Endothelial cell of umbilical vein (primary cell): ENCODE measurements at regions not wholly inside any gene's neighbourhood (a gene's known extent, or its start where the extent isn't known, plus 50 kb on each side); places are given as distances from the start of the nearest gene placed in this dataset.

ENCODE experiments used
- BruUV-seq: library from RNA; stranded (reverse); fragments of 400-500 nt; replicated peaks from 2 replicates; lab custom pipeline; 2021; lab: Mats Ljungman, UMichigan
- CTCF ChIA-PET: fragments of 300-600, 350-600 bp; sonication (Branson Sonifier 250); formaldehyde crosslinking; loops from one replicate; lab custom pipeline; 2021; ENCODE audit warnings: antibody characterized with exemption, inconsistent platforms; lab: Charles Lee
- POLR2A ChIA-PET: fragments of 300-600, 350-600 bp; sonication (Branson Sonifier 250); formaldehyde crosslinking; loops from one replicate; lab custom pipeline; 2021; ENCODE audit warnings: antibody characterized with exemption, inconsistent platforms; lab: Charles Lee
- DNase-seq: peaks from one replicate; pipeline ENCODE4 v3.0.0-alpha.2; 2011; ENCODE audit warnings: low read depth, low spot score
- FAIRE-seq: peaks from 2 replicates; lab custom pipeline; 2011; peaks lifted over from hg19 to GRCh38; lab: Jason Lieb, UNC
- H2AFZ ChIP-seq: 2 replicates; pipeline ENCODE4 v1.6.0; 2012; ENCODE audit warnings: low read depth, low read length, control low read depth, inconsistent platforms
- H3K27ac ChIP-seq: 2 replicates; pipeline ENCODE4 v1.5.1; 2011; ENCODE audit warnings: low read depth, mild to moderate bottlenecking, control low read depth, low read length, moderate library complexity; ENCODE audit not compliant: insufficient read depth
- H3K27me3 ChIP-seq, 2 experiments: 2 replicates each; pipeline versions ENCODE4 v1.6.0 to v1.6.1; 2011; ENCODE audit warnings: low read length in 2 of 2, mixed read lengths in 1 of 2; ENCODE audit not compliant: control insufficient read depth in 2 of 2, insufficient read depth in 2 of 2
- H3K36me3 ChIP-seq, 2 experiments: 2 replicates in 1 of 2; 3 replicates in 1 of 2; pipeline ENCODE4 v1.5.1; 2011; ENCODE audit warnings: low read length in 2 of 2, mild to moderate bottlenecking in 1 of 2, moderate library complexity in 1 of 2; ENCODE audit not compliant: control insufficient read depth in 2 of 2, insufficient read depth in 2 of 2; ENCODE audit errors: extremely low read depth in 1 of 2
- H3K4me1 ChIP-seq: 3 replicates; pipeline ENCODE4 v1.5.1; 2011; ENCODE audit warnings: mild to moderate bottlenecking, low read length; ENCODE audit not compliant: control insufficient read depth, insufficient read depth; ENCODE audit errors: extremely low read depth
- H3K4me2 ChIP-seq: 2 replicates; pipeline ENCODE4 v1.6.1; 2011; ENCODE audit warnings: low read length, control low read depth, mixed read lengths; ENCODE audit not compliant: insufficient read depth
- H3K4me3 ChIP-seq, 3 experiments: fragments of 200-600 bp in 1 of 3; sonication (generic), shearing (Covaris generic) in 1 of 3; replicated peaks in 1 of 3; 2 replicates each; pipeline ENCODE4 v1.5.1; 2011 to 2016; ENCODE audit warnings: control low read depth in 3 of 3, low read length in 3 of 3, mild to moderate bottlenecking in 2 of 3, inconsistent platforms in 1 of 3, low read depth in 1 of 3, moderate library complexity in 1 of 3; ENCODE audit not compliant: insufficient read depth in 1 of 3
- H3K79me2 ChIP-seq: 2 replicates; pipeline ENCODE4 v1.6.0; 2012; ENCODE audit warnings: low read length, inconsistent platforms; ENCODE audit not compliant: control insufficient read depth, insufficient read depth
- H3K9ac ChIP-seq: replicated peaks from 2 replicates; pipeline ENCODE3; 2011; ENCODE audit warnings: low read length, control low read depth; ENCODE audit not compliant: insufficient read depth; ENCODE audit errors: extremely low read depth
- H3K9me1 ChIP-seq: replicated peaks from 3 replicates; pipeline ENCODE4 v1.6.0; 2011; ENCODE audit warnings: mild to moderate bottlenecking, low read length; ENCODE audit not compliant: control insufficient read depth, insufficient read depth; ENCODE audit errors: extremely low read depth
- H3K9me3 ChIP-seq: replicated peaks from 2 replicates; pipeline ENCODE4 v1.5.1; 2012; ENCODE audit warnings: low read length, inconsistent platforms; ENCODE audit not compliant: control insufficient read depth, insufficient read depth
- H4K20me1 ChIP-seq: replicated peaks from 2 replicates; pipeline ENCODE3; 2011; ENCODE audit warnings: mild to moderate bottlenecking, low read length; ENCODE audit not compliant: control insufficient read depth, insufficient read depth; ENCODE audit errors: extremely low read depth
- CTCF ChIP-seq, 2 donors: IDR thresholded peaks; 1 replicate in 1 of 2; 2 replicates in 1 of 2; pipeline ENCODE4 v1.5.1; 2011; ENCODE audit warnings: low read length in 2 of 2, mild to moderate bottlenecking in 2 of 2, moderate library complexity in 2 of 2, control low read depth in 1 of 2, inconsistent platforms in 1 of 2, low read depth in 1 of 2; ENCODE audit not compliant: insufficient read depth in 1 of 2; ENCODE audit errors: extremely low read depth in 1 of 2
- EZH2 ChIP-seq: IDR thresholded peaks from 2 replicates; pipeline ENCODE4 v1.6.1; 2012; ENCODE audit warnings: borderline replicate concordance, low read depth, mild to moderate bottlenecking, moderate library complexity, low read length, inconsistent platforms; ENCODE audit not compliant: severe bottlenecking
- FOS ChIP-seq: IDR thresholded peaks from 2 replicates; pipeline ENCODE4 v1.6.1; 2011; ENCODE audit warnings: mild to moderate bottlenecking, low read length, moderate library complexity, borderline replicate concordance; ENCODE audit not compliant: insufficient read depth
- GATA2 ChIP-seq: IDR thresholded peaks from 2 replicates; pipeline ENCODE4 v1.7.0; 2011; ENCODE audit warnings: low read depth, mild to moderate bottlenecking, moderate library complexity, mixed read lengths, low read length; ENCODE audit not compliant: insufficient read length, insufficient read depth
- JUN ChIP-seq: IDR thresholded peaks from 2 replicates; pipeline ENCODE4 v1.6.1; 2011; ENCODE audit warnings: borderline replicate concordance, low read depth; ENCODE audit not compliant: insufficient read length, insufficient read depth
- MAX ChIP-seq: IDR thresholded peaks from 2 replicates; pipeline ENCODE4 v1.6.1; 2011; ENCODE audit not compliant: insufficient read depth, insufficient read length
- MYC ChIP-seq: IDR thresholded peaks from one replicate; pipeline ENCODE4 v1.6.1; 2011; ENCODE audit warnings: mild to moderate bottlenecking, low read depth, low read length
- POLR2A ChIP-seq: IDR thresholded peaks from 2 replicates; pipeline ENCODE4 v1.6.1; 2012; ENCODE audit warnings: low read depth, mild to moderate bottlenecking, control low read depth, low read length
- POLR2AphosphoS5 ChIP-seq: IDR thresholded peaks from 2 replicates; pipeline ENCODE4 v1.6.1; 2012; ENCODE audit warnings: low read depth, mild to moderate bottlenecking, control low read depth, low read length, moderate library complexity; ENCODE audit not compliant: insufficient read depth
- dilution Hi-C: fragments of 300-500 bp; cut with MboI; formaldehyde crosslinking; loops from one replicate; pipeline ENCODE4 v1.15.0; 2019; ENCODE audit warnings: low sequenced_read_pairs; ENCODE audit not compliant: extremely low pct_ligation_motif_present
- intact Hi-C: fragments of 100-400 bp; cut with micrococcal nuclease; formaldehyde crosslinking; loops from one replicate; pipeline ENCODE4 v1.10.0; 2022

GRCh38 chr7:85396676-85397075 is 209.8 kb upstream of the SEMA3D start:
- POLR2A ChIA-PET, result no interaction called here
- CTCF ChIA-PET, result no interaction called here
- FAIRE-seq (no peak), DNase-seq (no peak)
- no peak overlapping the region for H3K9ac ChIP-seq
- H3K9me3 ChIP-seq, result no peaks in the 10 kb centered on the region
- TF ChIP-seq FOS (no peak), MAX (no peak), JUN (no peak), CTCF (IDR thresholded peaks at IDR 0.05; ENCODE audit: extremely low read depth in 1 of 2, insufficient read depth in 1 of 2, low read depth in 1 of 2, low read length in 2 of 2) (no peak), POLR2A (no peak), EZH2 (no peak), POLR2AphosphoS5 (no peak), MYC (no peak), GATA2 (no peak)
- H3K27ac ChIP-seq, result no peak overlapping the region
- BruUV-seq, result no TSS peak
- dilution Hi-C loops, result no loop called here
- no peak overlapping the region for H2AFZ ChIP-seq
- no peaks in the 10 kb centered on the region for H4K20me1 ChIP-seq
- H3K4me2 ChIP-seq, result no peak overlapping the region
- H3K36me3 ChIP-seq, result no peaks in the 10 kb centered on the region
- intact Hi-C loops, result no loop called here
- H3K27me3 ChIP-seq, result no peaks in the 10 kb centered on the region
- no peaks in the 10 kb centered on the region for H3K9me1 ChIP-seq
- no peak overlapping the region for H3K4me3 ChIP-seq
- H3K79me2 ChIP-seq, result no peaks in the 10 kb centered on the region
- no peaks in the 10 kb centered on the region for H3K4me1 ChIP-seq
